Neural cell (in vitro differentiated cells): ENCODE measurements at regions not wholly inside any gene's neighbourhood (a gene's known extent, or its start where the extent isn't known, plus 50 kb on each side); places are given as distances from the start of the nearest gene placed in this dataset.

Experiments used
- H2AFZ ChIP-seq: fragments of 200-600, 300-800 bp; sonication (generic), shearing (Covaris generic); 2 replicates; pipeline ENCODE4 v1.6.0; 2014; ENCODE audit warnings: low read depth, mild to moderate bottlenecking, antibody characterized with exemption, low read length, moderate library complexity
- H3F3A ChIP-seq: fragments of 200-600 bp; shearing (Covaris generic); 2 replicates; pipeline ENCODE4 v1.6.1; 2016; ENCODE audit warnings: mild to moderate bottlenecking, moderate library complexity, mixed read lengths, antibody characterized with exemption, low read length; ENCODE audit not compliant: insufficient read depth, poor library complexity, severe bottlenecking
- H3K27ac ChIP-seq: fragments of 200-600, 300-800 bp; sonication (generic), shearing (Covaris generic); 2 replicates; pipeline ENCODE4 v1.5.1; 2014; ENCODE audit warnings: mild to moderate bottlenecking, low read length, moderate library complexity
- H3K27me3 ChIP-seq: fragments of 300-800, 200-600 bp; sonication (generic), shearing (Covaris generic); 2 replicates; pipeline ENCODE4 v1.6.0; 2014; ENCODE audit warnings: mild to moderate bottlenecking, low read depth, low read length, moderate library complexity; ENCODE audit not compliant: insufficient read depth
- H3K36me3 ChIP-seq: fragments of 300-800, 200-600 bp; sonication (generic), shearing (Covaris generic); 2 replicates; pipeline ENCODE4 v1.5.1; 2014; ENCODE audit warnings: mild to moderate bottlenecking, antibody characterized with exemption, low read length, moderate library complexity; ENCODE audit not compliant: insufficient read depth
- H3K4me2 ChIP-seq: fragments of 300-800, 200-600 bp; sonication (generic), shearing (Covaris generic); 2 replicates; pipeline ENCODE4 v1.6.0; 2014; ENCODE audit warnings: mild to moderate bottlenecking, low read length
- H3K4me3 ChIP-seq: fragments of 300-800, 200-600 bp; sonication (generic), shearing (Covaris generic); 2 replicates; pipeline ENCODE4 v1.5.1; 2014; ENCODE audit warnings: mild to moderate bottlenecking, low read length, moderate library complexity
- H3K79me2 ChIP-seq: fragments of 200-600 bp; shearing (Covaris generic); replicated peaks from 2 replicates; pipeline ENCODE4 v1.6.0; 2014; ENCODE audit warnings: mild to moderate bottlenecking, low read length, moderate library complexity; ENCODE audit not compliant: insufficient read depth
- H3K9ac ChIP-seq: fragments of 300-800, 200-600 bp; sonication (generic), shearing (Covaris generic); 2 replicates; pipeline ENCODE4 v1.6.1; 2016; ENCODE audit warnings: mild to moderate bottlenecking, low read length, mixed read lengths
- H3K9me2 ChIP-seq: fragments of 200-600 bp; shearing (Covaris generic); 2 replicates; pipeline ENCODE4 v1.6.1; 2016; ENCODE audit warnings: mild to moderate bottlenecking, low read length, mixed read lengths; ENCODE audit not compliant: insufficient read depth
- H3K9me3 ChIP-seq: fragments of 200-600, 300-800 bp; sonication (generic), shearing (Covaris generic); 2 replicates; pipeline ENCODE4 v1.6.1; 2016; ENCODE audit warnings: mild to moderate bottlenecking, mixed run types, low read length, moderate library complexity, mixed read lengths
- H4K20me1 ChIP-seq: fragments of 200-600 bp; shearing (Covaris generic); 2 replicates; pipeline ENCODE4 v1.6.1; 2016; ENCODE audit warnings: mild to moderate bottlenecking, mixed run types; ENCODE audit not compliant: insufficient read depth
- EP300 ChIP-seq: fragments of 450-650 bp; conservative IDR thresholded peaks from 2 replicates; pipeline ENCODE4 v1.6.1; 2014; ENCODE audit warnings: antibody characterized with exemption, mild to moderate bottlenecking, moderate library complexity; ENCODE audit not compliant: poor library complexity, severe bottlenecking
- EZH2 ChIP-seq: fragments of 200-600, 300-800 bp; shearing (Covaris generic), sonication (generic); IDR thresholded peaks from 2 replicates; pipeline ENCODE4 v1.6.1; 2014; ENCODE audit warnings: antibody characterized with exemption, low read length, borderline replicate concordance, mild to moderate bottlenecking; ENCODE audit not compliant: insufficient read depth, poor library complexity, severe bottlenecking
- MXI1 ChIP-seq: fragments of 450-650 bp; conservative IDR thresholded peaks from 2 replicates; pipeline ENCODE4 v1.6.1; 2014; ENCODE audit warnings: antibody characterized with exemption, mild to moderate bottlenecking; ENCODE audit not compliant: poor library complexity, severe bottlenecking
- POLR2AphosphoS5 ChIP-seq: IDR thresholded peaks from 2 replicates; pipeline ENCODE4 v1.6.1; 2012
- RAD21 ChIP-seq: fragments of 450-650 bp; conservative IDR thresholded peaks from 2 replicates; pipeline ENCODE4 v1.6.1; 2014; ENCODE audit warnings: antibody characterized with exemption, mild to moderate bottlenecking, moderate library complexity
- SMC3 ChIP-seq: fragments of 450-650 bp; conservative IDR thresholded peaks from 2 replicates; pipeline ENCODE4 v1.6.1; 2014; ENCODE audit warnings: antibody characterized with exemption, mild to moderate bottlenecking, moderate library complexity; ENCODE audit not compliant: poor library complexity
- TAF1 ChIP-seq: IDR thresholded peaks from 2 replicates; pipeline ENCODE4 v1.6.1; 2012; ENCODE audit warnings: low read depth
- TF ChIP-seq, protein P1 (sequence below): fragments of 450-650 bp; IDR thresholded peaks from 2 replicates; pipeline ENCODE4 v1.5.1; 2014; ENCODE audit warnings: antibody characterized with exemption, mild to moderate bottlenecking, moderate library complexity; ENCODE audit not compliant: poor library complexity, severe bottlenecking
- TF ChIP-seq, protein P2 (sequence below): IDR thresholded peaks from 2 replicates; pipeline ENCODE4 v1.6.1; 2012; ENCODE audit warnings: borderline replicate concordance

GRCh38 chr3:111286746-111287145 lies 215.1 kb downstream of the NECTIN3 start:
- H3K4me3 ChIP-seq, result no peak overlapping the region
- H3K79me2 ChIP-seq, result no peaks in the 10 kb centered on the region
- H3K9ac ChIP-seq, result no peak overlapping the region
- no peaks in the 10 kb centered on the region for H3K9me3 ChIP-seq
- no peak overlapping the region for H3K27ac ChIP-seq
- H2AFZ ChIP-seq, result no peak overlapping the region
- H3K36me3 ChIP-seq, result no peaks in the 10 kb centered on the region
- TF ChIP-seq, protein P1, sequence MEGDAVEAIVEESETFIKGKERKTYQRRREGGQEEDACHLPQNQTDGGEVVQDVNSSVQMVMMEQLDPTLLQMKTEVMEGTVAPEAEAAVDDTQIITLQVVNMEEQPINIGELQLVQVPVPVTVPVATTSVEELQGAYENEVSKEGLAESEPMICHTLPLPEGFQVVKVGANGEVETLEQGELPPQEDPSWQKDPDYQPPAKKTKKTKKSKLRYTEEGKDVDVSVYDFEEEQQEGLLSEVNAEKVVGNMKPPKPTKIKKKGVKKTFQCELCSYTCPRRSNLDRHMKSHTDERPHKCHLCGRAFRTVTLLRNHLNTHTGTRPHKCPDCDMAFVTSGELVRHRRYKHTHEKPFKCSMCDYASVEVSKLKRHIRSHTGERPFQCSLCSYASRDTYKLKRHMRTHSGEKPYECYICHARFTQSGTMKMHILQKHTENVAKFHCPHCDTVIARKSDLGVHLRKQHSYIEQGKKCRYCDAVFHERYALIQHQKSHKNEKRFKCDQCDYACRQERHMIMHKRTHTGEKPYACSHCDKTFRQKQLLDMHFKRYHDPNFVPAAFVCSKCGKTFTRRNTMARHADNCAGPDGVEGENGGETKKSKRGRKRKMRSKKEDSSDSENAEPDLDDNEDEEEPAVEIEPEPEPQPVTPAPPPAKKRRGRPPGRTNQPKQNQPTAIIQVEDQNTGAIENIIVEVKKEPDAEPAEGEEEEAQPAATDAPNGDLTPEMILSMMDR, result no peak
- TF ChIP-seq SMC3 (no peak), RAD21 (no peak), MXI1 (no peak), POLR2AphosphoS5 (no peak), EP300 (no peak), EZH2 (no peak), TAF1 (no peak)
- TF ChIP-seq, protein P2, sequence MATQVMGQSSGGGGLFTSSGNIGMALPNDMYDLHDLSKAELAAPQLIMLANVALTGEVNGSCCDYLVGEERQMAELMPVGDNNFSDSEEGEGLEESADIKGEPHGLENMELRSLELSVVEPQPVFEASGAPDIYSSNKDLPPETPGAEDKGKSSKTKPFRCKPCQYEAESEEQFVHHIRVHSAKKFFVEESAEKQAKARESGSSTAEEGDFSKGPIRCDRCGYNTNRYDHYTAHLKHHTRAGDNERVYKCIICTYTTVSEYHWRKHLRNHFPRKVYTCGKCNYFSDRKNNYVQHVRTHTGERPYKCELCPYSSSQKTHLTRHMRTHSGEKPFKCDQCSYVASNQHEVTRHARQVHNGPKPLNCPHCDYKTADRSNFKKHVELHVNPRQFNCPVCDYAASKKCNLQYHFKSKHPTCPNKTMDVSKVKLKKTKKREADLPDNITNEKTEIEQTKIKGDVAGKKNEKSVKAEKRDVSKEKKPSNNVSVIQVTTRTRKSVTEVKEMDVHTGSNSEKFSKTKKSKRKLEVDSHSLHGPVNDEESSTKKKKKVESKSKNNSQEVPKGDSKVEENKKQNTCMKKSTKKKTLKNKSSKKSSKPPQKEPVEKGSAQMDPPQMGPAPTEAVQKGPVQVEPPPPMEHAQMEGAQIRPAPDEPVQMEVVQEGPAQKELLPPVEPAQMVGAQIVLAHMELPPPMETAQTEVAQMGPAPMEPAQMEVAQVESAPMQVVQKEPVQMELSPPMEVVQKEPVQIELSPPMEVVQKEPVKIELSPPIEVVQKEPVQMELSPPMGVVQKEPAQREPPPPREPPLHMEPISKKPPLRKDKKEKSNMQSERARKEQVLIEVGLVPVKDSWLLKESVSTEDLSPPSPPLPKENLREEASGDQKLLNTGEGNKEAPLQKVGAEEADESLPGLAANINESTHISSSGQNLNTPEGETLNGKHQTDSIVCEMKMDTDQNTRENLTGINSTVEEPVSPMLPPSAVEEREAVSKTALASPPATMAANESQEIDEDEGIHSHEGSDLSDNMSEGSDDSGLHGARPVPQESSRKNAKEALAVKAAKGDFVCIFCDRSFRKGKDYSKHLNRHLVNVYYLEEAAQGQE, result no peak
- H3K4me2 ChIP-seq, result no peak overlapping the region
- H3F3A ChIP-seq, result no peaks in the 10 kb centered on the region
- H4K20me1 ChIP-seq, result no peaks in the 10 kb centered on the region
- no peaks in the 10 kb centered on the region for H3K9me2 ChIP-seq
- H3K27me3 ChIP-seq, result no peaks in the 10 kb centered on the region

DNA sequence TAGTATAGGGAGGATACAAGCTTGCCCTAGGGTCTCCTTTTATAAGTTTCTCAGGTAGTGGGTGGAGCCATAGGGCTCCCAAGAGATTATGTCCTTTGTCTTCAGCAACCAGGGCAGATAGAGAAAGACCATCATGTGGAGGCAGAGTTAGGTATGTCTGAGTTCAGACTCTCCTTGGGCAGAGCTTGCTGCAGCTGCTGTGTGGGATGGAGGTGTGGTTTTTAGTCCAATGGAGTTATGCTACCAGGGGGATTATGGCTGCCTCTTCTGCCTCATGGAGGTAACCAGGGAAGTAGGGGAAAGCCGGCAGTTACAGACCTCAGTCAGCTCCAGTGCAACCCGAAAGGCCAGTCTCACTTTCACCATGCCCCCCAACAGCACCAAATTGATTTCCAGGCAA lies 220.5 kb downstream of the NECTIN3 start:
- TF ChIP-seq MXI1, result no peak
- Histone ChIP-seq H3K9me2 (no peaks in the 10 kb centered on the region), H3K4me2 (no peak overlapping the region), H3K36me3 (no peaks in the 10 kb centered on the region), H3K27me3 (no peaks in the 10 kb centered on the region), H3K27ac (no peak overlapping the region), H3F3A (no peaks in the 10 kb centered on the region), H3K4me3 (no peak overlapping the region), H3K9ac (no peak overlapping the region), H3K79me2 (no peaks in the 10 kb centered on the region), H4K20me1 (no peaks in the 10 kb centered on the region), H3K9me3 (no peaks in the 10 kb centered on the region), H2AFZ (no peak overlapping the region)

GRCh38 chr3:111299192-111299615 lies 227.6 kb downstream of the NECTIN3 start:
- Histone ChIP-seq H2AFZ (no peak overlapping the region), H3K9me2 (no peaks in the 10 kb centered on the region), H3K27ac (no peak overlapping the region), H3K27me3 (no peaks in the 10 kb centered on the region), H3K9ac (no peak overlapping the region), H3K79me2 (no peaks in the 10 kb centered on the region), H3F3A (no peaks in the 10 kb centered on the region), H3K9me3 (no peaks in the 10 kb centered on the region), H3K36me3 (no peaks in the 10 kb centered on the region), H3K4me3 (no peak overlapping the region), H4K20me1 (no peaks in the 10 kb centered on the region), H3K4me2 (no peak overlapping the region)
- no peak for TF ChIP-seq POLR2AphosphoS5
- TF ChIP-seq RAD21, result no peak
- TF ChIP-seq, protein P2, result no peak
- no peak for TF ChIP-seq EP300
- TF ChIP-seq, protein P1, result no peak
- no peak for TF ChIP-seq EZH2
- no peak for TF ChIP-seq TAF1
- TF ChIP-seq SMC3, result no peak
- TF ChIP-seq MXI1, result no peak
